IPS-20b (cell line): ENCODE measurements at regions not wholly inside any gene's neighbourhood (a gene's known extent, or its start where the extent isn't known, plus 50 kb on each side); places are given as distances from the start of the nearest gene placed in this dataset.

ENCODE experiments used
- H3K27ac ChIP-seq: one replicate; pipeline ENCODE4 v1.5.1; 2013; ENCODE audit warnings: low read length
- H3K27me3 ChIP-seq: 2 replicates; pipeline ENCODE4 v1.6.1; 2013; ENCODE audit warnings: mild to moderate bottlenecking, low read length, inconsistent platforms; ENCODE audit not compliant: insufficient read depth
- H3K36me3 ChIP-seq: 2 replicates; pipeline ENCODE4 v1.6.1; 2013; ENCODE audit warnings: low read depth, mild to moderate bottlenecking, inconsistent platforms, low read length, moderate library complexity; ENCODE audit not compliant: insufficient read depth
- H3K4me1 ChIP-seq: 2 replicates; pipeline ENCODE4 v1.6.1; 2013; ENCODE audit warnings: mild to moderate bottlenecking, control low read depth, inconsistent platforms, low read length, moderate library complexity; ENCODE audit not compliant: insufficient read depth
- H3K4me3 ChIP-seq: 2 replicates; pipeline ENCODE4 v1.5.1; 2013; ENCODE audit warnings: mild to moderate bottlenecking, low read length, inconsistent platforms
- H3K9ac ChIP-seq: 2 replicates; pipeline ENCODE4 v1.6.1; 2013; ENCODE audit warnings: low read depth, mild to moderate bottlenecking, inconsistent platforms, low read length, moderate library complexity
- H3K9me3 ChIP-seq: 2 replicates; pipeline ENCODE4 v1.6.1; 2013; ENCODE audit warnings: mild to moderate bottlenecking, low read depth, low read length, inconsistent platforms; ENCODE audit not compliant: insufficient read depth

GRCh38 chr3:106206146-106206545 is 337.3 kb upstream of the CBLB start:
- Histone ChIP-seq H3K4me3 (no peak overlapping the region), H3K9ac (no peak overlapping the region), H3K4me1 (peaks cover 5% of the 10 kb centered on the region; the same call in 1 of the 2 replicates), H3K36me3 (no peaks in the 10 kb centered on the region), H3K27ac (no peak overlapping the region), H3K27me3 (no peaks in the 10 kb centered on the region), H3K9me3 (peaks cover 8% of the 10 kb centered on the region; the same call in 1 of the 2 replicates)

- H3K4me1 ChIP-seq: peaks cover 5% of the 10 kb centered on the region; the same call in 1 of the 2 replicates
- H3K9me3 ChIP-seq: peaks cover 8% of the 10 kb centered on the region; the same call in 1 of the 2 replicates
- no peaks in the 10 kb centered on the region for H3K27me3 ChIP-seq
- H3K36me3 ChIP-seq: no peaks in the 10 kb centered on the region
- no peak overlapping the region for H3K9ac ChIP-seq
- H3K4me3 ChIP-seq: no peak overlapping the region
- no peak overlapping the region for H3K27ac ChIP-seq
Observed at GRCh38 chr3:106206613-106207012, 337.8 kb upstream of the CBLB start.

GRCh38 chr3:106208251-106208650 is 339.4 kb upstream of the CBLB start:
- Histone ChIP-seq H3K4me1 (peaks cover 5% of the 10 kb centered on the region; the same call in 1 of the 2 replicates), H3K27me3 (no peaks in the 10 kb centered on the region), H3K9me3 (peaks cover 8% of the 10 kb centered on the region; the same call in 1 of the 2 replicates), H3K9ac (no peak overlapping the region), H3K4me3 (no peak overlapping the region), H3K36me3 (no peaks in the 10 kb centered on the region), H3K27ac (no peak overlapping the region)

GRCh38 chr3:106208967-106209366 is 340.2 kb upstream of the CBLB start:
- H3K9me3 ChIP-seq: 0 out of 2 replicates have a peak, but pooled peaks cover 5% of the 10 kb centered on the region
- H3K9ac ChIP-seq: no peak overlapping the region
- H3K4me3 ChIP-seq: no peak overlapping the region
- peaks cover 5% of the 10 kb centered on the region; the same call in 1 of the 2 replicates for H3K4me1 ChIP-seq
- no peak overlapping the region for H3K27ac ChIP-seq
- H3K36me3 ChIP-seq: no peaks in the 10 kb centered on the region
- no peaks in the 10 kb centered on the region for H3K27me3 ChIP-seq

- Histone ChIP-seq H3K4me1 (peaks cover 5% of the 10 kb centered on the region; the same call in 1 of the 2 replicates), H3K27ac (no peak overlapping the region), H3K36me3 (no peaks in the 10 kb centered on the region), H3K9me3 (0 out of 2 replicates have a peak, but pooled peaks cover 2% of the 10 kb centered on the region), H3K9ac (no peak overlapping the region), H3K27me3 (no peaks in the 10 kb centered on the region), H3K4me3 (no peak overlapping the region)
Observed at GRCh38 chr3:106209482-106209881, 340.7 kb upstream of the CBLB start.

GRCh38 chr3:106210923-106211322 is 342.1 kb upstream of the CBLB start:
- H3K4me1 ChIP-seq: peaks cover 5% of the 10 kb centered on the region; the same call in 1 of the 2 replicates
- no peak overlapping the region for H3K4me3 ChIP-seq
- no peaks in the 10 kb centered on the region for H3K9me3 ChIP-seq
- H3K9ac ChIP-seq: no peak overlapping the region
- no peak overlapping the region for H3K27ac ChIP-seq
- H3K36me3 ChIP-seq: no peaks in the 10 kb centered on the region
- H3K27me3 ChIP-seq: no peaks in the 10 kb centered on the region

- Histone ChIP-seq H3K9me3 (no peaks in the 10 kb centered on the region), H3K9ac (no peak overlapping the region), H3K36me3 (no peaks in the 10 kb centered on the region), H3K4me1 (no peaks in the 10 kb centered on the region), H3K27me3 (no peaks in the 10 kb centered on the region), H3K4me3 (no peak overlapping the region), H3K27ac (no peak overlapping the region)
Observed at GRCh38 chr3:106212665-106213222, 343.9 kb upstream of the CBLB start.

- Histone ChIP-seq H3K4me1 (no peaks in the 10 kb centered on the region), H3K27ac (no peak overlapping the region), H3K36me3 (no peaks in the 10 kb centered on the region), H3K9ac (no peak overlapping the region), H3K4me3 (no peak overlapping the region), H3K9me3 (no peaks in the 10 kb centered on the region), H3K27me3 (no peaks in the 10 kb centered on the region)
Observed at GRCh38 chr3:106213954-106214353, 345.1 kb upstream of the CBLB start.

GRCh38 chr3:106214641-106215040 is 345.8 kb upstream of the CBLB start:
- Histone ChIP-seq H3K27ac (no peak overlapping the region), H3K4me1 (no peaks in the 10 kb centered on the region), H3K9ac (no peak overlapping the region), H3K9me3 (no peaks in the 10 kb centered on the region), H3K4me3 (no peak overlapping the region), H3K27me3 (no peaks in the 10 kb centered on the region), H3K36me3 (no peaks in the 10 kb centered on the region)

GRCh38 chr3:106215047-106215446 is 346.2 kb upstream of the CBLB start:
- Histone ChIP-seq H3K4me1 (no peaks in the 10 kb centered on the region), H3K4me3 (no peak overlapping the region), H3K9ac (no peak overlapping the region), H3K9me3 (no peaks in the 10 kb centered on the region), H3K36me3 (no peaks in the 10 kb centered on the region), H3K27me3 (no peaks in the 10 kb centered on the region), H3K27ac (no peak overlapping the region)

GRCh38 chr3:106217745-106218144 is 348.9 kb upstream of the CBLB start:
- Histone ChIP-seq H3K9me3 (0 out of 2 replicates have a peak, but pooled peaks cover 3% of the 10 kb centered on the region), H3K4me1 (no peaks in the 10 kb centered on the region), H3K27me3 (no peaks in the 10 kb centered on the region), H3K27ac (no peak overlapping the region), H3K4me3 (no peak overlapping the region), H3K36me3 (no peaks in the 10 kb centered on the region), H3K9ac (no peak overlapping the region)

GRCh38 chr3:106227068-106227467 is 358.3 kb upstream of the CBLB start:
- peaks cover under 1% of the 10 kb centered on the region; the same call in 1 of the 2 replicates for H3K9me3 ChIP-seq
- H3K36me3 ChIP-seq: no peaks in the 10 kb centered on the region
- no peaks in the 10 kb centered on the region for H3K27me3 ChIP-seq
- H3K27ac ChIP-seq: no peak overlapping the region
- H3K4me3 ChIP-seq: no peak overlapping the region
- H3K4me1 ChIP-seq: no peaks in the 10 kb centered on the region
- no peak overlapping the region for H3K9ac ChIP-seq
